T-helper 2 cell (primary cell): ENCODE measurements at regions not wholly inside any gene's neighbourhood (a gene's known extent, or its start where the extent isn't known, plus 50 kb on each side); places are given as distances from the start of the nearest gene placed in this dataset.
"Not testable (repeated sequence)": the region's sequence is repeated elsewhere in the genome, so short reads cannot be mapped to it uniquely, and the experiment has no call there.

Source experiments
- DNase-seq, 5 experiments: peaks; one replicate each; pipeline versions ENCODE4 v3.0.0 to v3.0.0-alpha.2; 2012 to 2022

GRCh38 chr3:71942432-71943187, 157.7 kb upstream of the PROK2 start:
- DNase-seq, result no peak

- DNase-seq, result no peak
Observed at GRCh38 chr3:71940486-71940885, 155.5 kb upstream of the PROK2 start.

GRCh38 chr3:71938081-71938480, 153.1 kb upstream of the PROK2 start:
- not testable (repeated sequence) for DNase-seq

- DNase-seq, result no peak
Observed at GRCh38 chr3:71936681-71937080, 151.7 kb upstream of the PROK2 start.

- DNase-seq, result no peak
Observed at GRCh38 chr3:71934520-71935270, 149.7 kb upstream of the PROK2 start.

GRCh38 chr3:71931922-71932321, 147.0 kb upstream of the PROK2 start:
- no peak for DNase-seq

- DNase-seq, result peak in 1 of 5 experiments; percentile 42
Observed at GRCh38 chr3:71930056-71930991, 145.4 kb upstream of the PROK2 start.

- no peak for DNase-seq
Observed at GRCh38 chr3:71928212-71928611, 143.3 kb upstream of the PROK2 start.

GRCh38 chr3:71927505-71928066, 142.6 kb upstream of the PROK2 start:
- DNase-seq, result no peak

- DNase-seq, result no peak
Observed at GRCh38 chr3:71926616-71927015, 141.7 kb upstream of the PROK2 start.

GRCh38 chr3:71926262-71926600, 141.3 kb upstream of the PROK2 start:
- DNase-seq, result peak in 1 of 5 experiments; percentile 48

GRCh38 chr3:71925511-71926261, 140.7 kb upstream of the PROK2 start:
- not testable (repeated sequence) for DNase-seq

GRCh38 chr3:71924721-71925120, 139.8 kb upstream of the PROK2 start:
- no peak for DNase-seq

- DNase-seq, result no peak
Observed at GRCh38 chr3:71921036-71921435, 136.1 kb upstream of the PROK2 start.

- DNase-seq, result no peak
Observed at GRCh38 chr3:71919572-71919971, 134.6 kb upstream of the PROK2 start.

GRCh38 chr3:71917545-71917944, 132.6 kb upstream of the PROK2 start:
- no peak for DNase-seq

GRCh38 chr3:71916747-71917369, 131.9 kb upstream of the PROK2 start:
- no peak for DNase-seq

GRCh38 chr3:71912839-71913495, 128.0 kb upstream of the PROK2 start:
- DNase-seq, result no peak

GRCh38 chr3:71910108-71910507, 125.2 kb upstream of the PROK2 start:
- DNase-seq, result no peak

- DNase-seq, result no peak
Observed at GRCh38 chr3:71907996-71908395, 123.0 kb upstream of the PROK2 start.

- DNase-seq, result no peak
Observed at GRCh38 chr3:71906976-71907375, 122.0 kb upstream of the PROK2 start.
